Suppressor macrophage treated with lipopolysaccharide for 1 hour (primary cell): ENCODE measurements at regions not wholly inside any gene's neighbourhood (a gene's known extent, or its start where the extent isn't known, plus 50 kb on each side); places are given as distances from the start of the nearest gene placed in this dataset.

Experiments
- DNase-seq, 3 donors: peaks; one replicate each; pipeline ENCODE4 v3.0.0-alpha.2; 2020 to 2022

GRCh38 chr11:134905928-134906327 is 493.9 kb upstream of the B3GAT1 start:
- DNase-seq = no peak

- DNase-seq = no peak
Observed at GRCh38 chr11:134905517-134905916, 493.5 kb upstream of the B3GAT1 start.

- DNase-seq = no peak
Observed at GRCh38 chr11:134904103-134904790, 492.2 kb upstream of the B3GAT1 start.

- no peak for DNase-seq
Observed at GRCh38 chr11:134901955-134902918, 490.2 kb upstream of the B3GAT1 start.

- no peak for DNase-seq
Observed at GRCh38 chr11:134901542-134901941, 489.5 kb upstream of the B3GAT1 start.

- DNase-seq = no peak
Observed at GRCh38 chr11:134893810-134894685, 482.0 kb upstream of the B3GAT1 start.

- no peak for DNase-seq
Observed at GRCh38 chr11:134890446-134890845, 478.4 kb upstream of the B3GAT1 start.

GRCh38 chr11:134889832-134890231 is 477.8 kb upstream of the B3GAT1 start:
- DNase-seq = no peak

GRCh38 chr11:134888821-134889220 is 476.8 kb upstream of the B3GAT1 start:
- no peak for DNase-seq

GRCh38 chr11:134887896-134888295 is 475.9 kb upstream of the B3GAT1 start:
- no peak for DNase-seq

- no peak for DNase-seq
Observed at GRCh38 chr11:134883484-134883883, 471.4 kb upstream of the B3GAT1 start.

- DNase-seq = no peak
Observed at GRCh38 chr11:134882671-134883297, 470.7 kb upstream of the B3GAT1 start.

- no peak for DNase-seq
Observed at GRCh38 chr11:134882141-134882540, 470.1 kb upstream of the B3GAT1 start.

- DNase-seq = no peak
Observed at GRCh38 chr11:134880788-134881187, 468.7 kb upstream of the B3GAT1 start.

GRCh38 chr11:134879931-134880330 is 467.9 kb upstream of the B3GAT1 start:
- DNase-seq = no peak

GRCh38 chr11:134879341-134879740 is 467.3 kb upstream of the B3GAT1 start:
- no peak for DNase-seq

- no peak for DNase-seq
Observed at GRCh38 chr11:134878785-134879184, 466.7 kb upstream of the B3GAT1 start.

GRCh38 chr11:134876226-134876625 is 464.2 kb upstream of the B3GAT1 start:
- DNase-seq = no peak

- no peak for DNase-seq
Observed at GRCh38 chr11:134866981-134867675, 455.1 kb upstream of the B3GAT1 start.

GRCh38 chr11:134866215-134866614 is 454.2 kb upstream of the B3GAT1 start:
- no peak for DNase-seq

- DNase-seq = no peak
Observed at GRCh38 chr11:134864968-134865305, 452.9 kb upstream of the B3GAT1 start.
